Adrenal gland (tissue), 9 donors: ENCODE measurements at regions not wholly inside any gene's neighbourhood (a gene's known extent, or its start where the extent isn't known, plus 50 kb on each side); places are given as distances from the start of the nearest gene placed in this dataset.

Experiments used
- DNase-seq, 7 donors: peaks; one replicate each; pipeline ENCODE4 v3.0.0-alpha.2; 2019 to 2020
- H3K27ac ChIP-seq, 5 donors: fragments of 200-600 bp; sonication (generic) in 4 of 5; 1 replicate in 3 of 5; 2 replicates in 2 of 5; pipeline versions ENCODE4 v1.5.1 to v1.8.0; 2016 to 2020; ENCODE audit warnings: mild to moderate bottlenecking in 1 of 5
- H3K27me3 ChIP-seq: fragments of 200-600 bp; 2 replicates; pipeline ENCODE4 v1.8.0; 2021
- H3K36me3 ChIP-seq, 2 donors: fragments of 200-600 bp; replicated peaks in 1 of 2; 1 replicate in 1 of 2; 2 replicates in 1 of 2; pipeline versions ENCODE4 v1.5.1 to v1.8.0; 2018 to 2022
- H3K4me1 ChIP-seq, 2 donors: fragments of 200-600 bp; replicated peaks in 1 of 2; 1 replicate in 1 of 2; 2 replicates in 1 of 2; pipeline versions ENCODE4 v1.5.1 to v1.8.0; 2018 to 2021
- H3K4me3 ChIP-seq, 4 donors: fragments of 200-600 bp; sonication (generic) in 3 of 4; one replicate each; pipeline ENCODE4 v1.5.1; 2016 to 2018
- H3K9me3 ChIP-seq, 3 donors: fragments of 200-600 bp; sonication (generic) in 1 of 3; replicated peaks in 1 of 3; 1 replicate in 2 of 3; 2 replicates in 1 of 3; pipeline versions ENCODE4 v1.5.1 to v1.8.0; 2016 to 2021
- CTCF ChIP-seq, 6 experiments: fragments of 450-650 bp in 4 of 6; fragments of 200-600 bp in 2 of 6; sonication (generic) in 1 of 6; IDR thresholded peaks; 1 replicate in 5 of 6; 2 replicates in 1 of 6; pipeline versions ENCODE4 v1.5.1 to v1.8.0; 2016 to 2021; ENCODE audit warnings: antibody characterized with exemption in 6 of 6, mild to moderate bottlenecking in 2 of 6, moderate library complexity in 1 of 6
- POLR2A ChIP-seq, 2 donors: fragments of 450-650 bp; IDR thresholded peaks; one replicate each; pipeline ENCODE4 v1.6.1; 2017; ENCODE audit warnings: antibody characterized with exemption in 2 of 2, mild to moderate bottlenecking in 2 of 2, moderate library complexity in 1 of 2
- WGBS, 4 donors: extraction: QIAGEN DNeasy Blood & Tissue Kit in 2 of 4; methylation state at CpG; one replicate each; pipeline versions ENCODE4 v1.1.5 to v1.1.7; 2013 to 2017; 5-methylcytosine and 5-hydroxymethylcytosine counted together
- intact Hi-C, 2 donors: fragments of 100-400 bp; cut with DNase I; formaldehyde crosslinking; loops; one replicate each; pipeline versions ENCODE4 v1.14.1 to v1.15.0; 2022 to 2023
- donor health status: healthy with polysubstance abuse.
- donor health status: Bipolar disorder and iron deficiency.
- donor health status: DM: yes; HTN: yes; CAD: no.
- donor health status: DM: no; HTN: no; CAD: no.
- donor health status: DM: no; HTN: no; CAD: no.

- H3K36me3 ChIP-seq: no peaks in the 10 kb centered on the region
- no peak overlapping the region for H3K27ac ChIP-seq
- TF ChIP-seq CTCF (IDR thresholded peaks at IDR 0.05) (no peak), POLR2A (IDR thresholded peaks at IDR 0.05) (no peak)
- H3K4me3 ChIP-seq: no peak overlapping the region
- 50 to 71% (median 58%) methylated on average over 3 of the region's 3 CpGs for WGBS, 4 donors
- DNase-seq: no peak
- no peaks in the 10 kb centered on the region for H3K27me3 ChIP-seq
- no peaks in the 10 kb centered on the region for H3K9me3 ChIP-seq
- H3K4me1 ChIP-seq: no peaks in the 10 kb centered on the region
- intact Hi-C loops: no loop called here
These were observed 207.8 kb upstream of the SLC7A11 start for GRCh38 chr4:138449938-138450337.

GRCh38 chr4:138448169-138448568, 206.0 kb upstream of the SLC7A11 start:
- WGBS, 4 donors: 56 to 82% (median 69%) methylated on average over 1 of the region's 1 CpG
- Histone ChIP-seq H3K4me3 (no peak overlapping the region), H3K27ac (no peak overlapping the region), H3K36me3 (no peaks in the 10 kb centered on the region), H3K4me1 (no peaks in the 10 kb centered on the region), H3K27me3 (no peaks in the 10 kb centered on the region), H3K9me3 (no peaks in the 10 kb centered on the region)
- intact Hi-C loops: no loop called here
- no peak for TF ChIP-seq POLR2A (IDR thresholded peaks at IDR 0.05)
- TF ChIP-seq CTCF (IDR thresholded peaks at IDR 0.05): no peak
- no peak for DNase-seq

GRCh38 chr4:138446456-138446855, 204.3 kb upstream of the SLC7A11 start:
- H3K36me3 ChIP-seq: no peaks in the 10 kb centered on the region
- intact Hi-C loops: no loop called here
- 86 to 90% (median 89%) methylated on average over 5 of the region's 5 CpGs for WGBS, 4 donors
- no peak for DNase-seq
- H3K27ac ChIP-seq: no peak overlapping the region
- H3K9me3 ChIP-seq: no peaks in the 10 kb centered on the region
- no peaks in the 10 kb centered on the region for H3K4me1 ChIP-seq
- H3K27me3 ChIP-seq: no peaks in the 10 kb centered on the region
- H3K4me3 ChIP-seq: no peak overlapping the region
- TF ChIP-seq CTCF (IDR thresholded peaks at IDR 0.05) (no peak), POLR2A (IDR thresholded peaks at IDR 0.05) (no peak)

GRCh38 chr4:138445098-138445497, 202.9 kb upstream of the SLC7A11 start:
- 55 to 76% (median 66%) methylated on average over 3 of the region's 3 CpGs for WGBS, 4 donors
- Histone ChIP-seq H3K36me3 (no peaks in the 10 kb centered on the region), H3K9me3 (no peaks in the 10 kb centered on the region), H3K27ac (no peak overlapping the region), H3K27me3 (no peaks in the 10 kb centered on the region), H3K4me3 (no peak overlapping the region), H3K4me1 (no peaks in the 10 kb centered on the region)
- no peak for TF ChIP-seq CTCF (IDR thresholded peaks at IDR 0.05)
- intact Hi-C loops: no loop called here
- DNase-seq: no peak
